ENCODE measurements at regions not wholly inside any gene's neighbourhood (a gene's known extent, or its start where the extent isn't known, plus 50 kb on each side); places are given as distances from the start of the nearest gene placed in this dataset.

DNA sequence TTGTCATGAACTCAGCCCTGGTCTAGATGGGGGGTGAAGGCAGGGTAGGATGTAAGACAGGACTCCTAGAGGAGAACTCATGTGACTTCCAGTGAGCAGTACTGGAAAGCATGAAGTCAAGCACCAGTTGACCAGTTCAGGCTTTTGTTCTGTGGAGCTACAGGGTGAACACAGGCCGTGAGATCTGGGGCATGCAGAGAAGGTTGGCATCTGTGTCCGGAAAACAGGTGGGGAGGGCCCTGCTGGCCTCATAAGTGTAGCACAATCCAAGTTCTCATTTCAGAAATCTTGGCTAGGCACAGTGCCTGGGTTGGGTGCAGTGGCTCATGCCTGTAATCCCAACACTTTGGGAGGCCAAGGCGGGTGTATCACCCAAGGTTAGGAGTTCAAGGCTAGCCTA, 50.9 kb upstream of the SPATS2L start:
- H3K4me1 ChIP-seq: peaks cover 0 to 18% (median 10%) of the 10 kb centered on the region in 12 donors
- no peak for DNase-seq
- H3K27ac ChIP-seq: no peak overlapping the region
- no peak for TF ChIP-seq POLR2A (IDR thresholded peaks at IDR 0.05)
- TF ChIP-seq, protein P1, sequence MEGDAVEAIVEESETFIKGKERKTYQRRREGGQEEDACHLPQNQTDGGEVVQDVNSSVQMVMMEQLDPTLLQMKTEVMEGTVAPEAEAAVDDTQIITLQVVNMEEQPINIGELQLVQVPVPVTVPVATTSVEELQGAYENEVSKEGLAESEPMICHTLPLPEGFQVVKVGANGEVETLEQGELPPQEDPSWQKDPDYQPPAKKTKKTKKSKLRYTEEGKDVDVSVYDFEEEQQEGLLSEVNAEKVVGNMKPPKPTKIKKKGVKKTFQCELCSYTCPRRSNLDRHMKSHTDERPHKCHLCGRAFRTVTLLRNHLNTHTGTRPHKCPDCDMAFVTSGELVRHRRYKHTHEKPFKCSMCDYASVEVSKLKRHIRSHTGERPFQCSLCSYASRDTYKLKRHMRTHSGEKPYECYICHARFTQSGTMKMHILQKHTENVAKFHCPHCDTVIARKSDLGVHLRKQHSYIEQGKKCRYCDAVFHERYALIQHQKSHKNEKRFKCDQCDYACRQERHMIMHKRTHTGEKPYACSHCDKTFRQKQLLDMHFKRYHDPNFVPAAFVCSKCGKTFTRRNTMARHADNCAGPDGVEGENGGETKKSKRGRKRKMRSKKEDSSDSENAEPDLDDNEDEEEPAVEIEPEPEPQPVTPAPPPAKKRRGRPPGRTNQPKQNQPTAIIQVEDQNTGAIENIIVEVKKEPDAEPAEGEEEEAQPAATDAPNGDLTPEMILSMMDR (IDR thresholded peaks at IDR 0.05): no peak
- no peaks in the 10 kb centered on the region for H3K36me3 ChIP-seq
- H3K4me3 ChIP-seq: no peak overlapping the region
- H3K9me3 ChIP-seq: no peaks in the 10 kb centered on the region
- no peak for ATAC-seq
- intact Hi-C loops (cut with DNase I): no loop called here
- H3K27me3 ChIP-seq: no peaks in the 10 kb centered on the region
- 86 to 92% (median 90%) methylated on average over 3 of the region's 3 CpGs for WGBS, 4 donors
